ENCODE measurements at regions not wholly inside any gene's neighbourhood (a gene's known extent, or its start where the extent isn't known, plus 50 kb on each side); places are given as distances from the start of the nearest gene placed in this dataset.
"Not testable (repeated sequence)": the region's sequence is repeated elsewhere in the genome, so short reads cannot be mapped to it uniquely, and the experiment has no call there.

GRCh38 chr11:7143908-7144307 lies 55.1 kb downstream of the RBMXL2 start:
- peak; percentile 4 to 6 for DNase-seq

DNA sequence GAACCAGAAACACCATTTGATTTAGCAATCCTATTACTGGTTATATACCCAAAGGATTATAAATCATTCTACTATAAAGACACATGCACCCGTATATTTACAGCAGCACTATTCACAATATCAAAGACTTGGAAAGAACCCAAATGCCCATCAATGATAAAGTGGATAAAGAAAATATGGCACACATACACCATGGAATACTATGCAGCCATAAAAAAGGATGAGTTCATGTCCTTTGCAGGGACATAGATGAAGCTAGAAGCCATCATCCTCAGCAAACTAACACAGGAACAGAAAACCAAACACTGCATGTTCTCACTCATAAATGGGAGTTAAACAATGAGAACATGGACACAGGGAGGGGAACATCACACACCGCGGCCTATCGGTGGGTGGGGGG lies 61.3 kb downstream of the RBMXL2 start:
- DNase-seq = not testable (repeated sequence)

- no peak for DNase-seq
These were observed 66.1 kb downstream of the RBMXL2 start for GRCh38 chr11:7154881-7155361.

DNA sequence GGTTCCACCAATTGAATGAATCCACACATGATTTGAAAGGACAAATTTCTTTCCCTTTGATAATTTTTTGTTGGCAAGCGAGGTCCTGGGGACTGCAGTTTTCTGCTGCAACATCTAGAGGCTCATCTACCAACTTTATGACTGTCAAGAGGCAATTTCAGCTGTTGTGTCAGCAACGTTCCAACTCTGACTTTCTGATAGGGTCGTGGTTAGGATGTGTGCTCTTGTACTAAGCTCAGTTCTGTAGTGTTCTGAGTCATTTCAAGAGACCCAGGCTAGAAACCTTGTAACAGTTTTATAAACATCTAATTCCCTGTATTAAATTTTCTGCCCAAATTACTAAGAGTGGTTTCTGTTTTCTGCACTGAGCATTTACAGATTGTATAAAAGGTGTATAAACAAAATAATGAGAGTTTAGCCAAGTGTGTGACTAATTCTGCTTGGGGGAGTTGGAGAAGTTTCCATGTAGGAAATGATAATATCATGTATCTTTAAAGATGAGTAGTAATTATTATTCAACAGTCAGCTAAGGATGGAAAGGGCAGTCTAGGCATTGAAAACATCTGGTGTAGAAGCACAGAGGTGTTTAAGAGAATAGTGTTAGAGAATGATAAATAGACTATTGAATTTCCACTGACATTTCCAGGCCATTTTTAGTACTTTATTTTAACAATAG lies 72.2 kb downstream of the RBMXL2 start:
- no peak for DNase-seq

GRCh38 chr11:7165911-7166310 lies 77.1 kb downstream of the RBMXL2 start:
- no peak for DNase-seq

DNA sequence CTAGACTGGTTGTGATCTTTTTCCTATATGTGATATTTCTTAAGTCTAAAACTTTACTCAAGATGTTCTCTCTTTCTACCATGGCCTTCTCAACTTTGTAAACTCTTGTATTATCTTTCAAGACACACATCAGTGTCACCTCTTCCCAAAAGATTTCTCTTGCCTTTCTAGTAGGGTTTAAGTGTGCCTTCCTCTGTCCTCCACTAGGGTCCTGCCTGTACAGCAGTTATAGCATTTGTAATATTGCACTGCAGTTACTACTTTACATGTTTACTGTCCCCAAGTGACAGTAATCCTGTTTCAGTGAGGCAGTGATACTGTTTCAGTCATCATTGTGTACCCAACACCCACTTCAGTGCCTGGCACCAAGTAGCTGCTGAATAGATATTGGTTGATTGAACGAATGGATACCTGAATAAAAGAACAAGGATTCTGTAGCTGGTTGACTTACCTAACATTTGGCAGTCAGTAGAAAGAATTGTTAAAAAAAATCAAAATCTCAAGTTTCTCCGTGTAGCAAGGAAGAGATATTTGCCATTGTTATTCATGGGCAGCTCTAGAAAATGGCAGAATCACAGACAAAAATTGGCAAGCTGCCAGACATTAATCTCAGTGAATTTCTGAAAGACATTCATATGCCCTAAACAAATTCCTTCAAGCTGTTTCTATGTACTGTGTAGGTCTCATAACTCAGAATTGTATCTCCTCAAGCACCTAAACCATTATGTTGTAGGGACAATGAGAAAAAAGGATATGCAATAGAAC lies 79.4 kb downstream of the RBMXL2 start:
- DNase-seq = no peak

- no peak for DNase-seq
These were observed 79.9 kb downstream of the RBMXL2 start for GRCh38 chr11:7168741-7168990.

DNA sequence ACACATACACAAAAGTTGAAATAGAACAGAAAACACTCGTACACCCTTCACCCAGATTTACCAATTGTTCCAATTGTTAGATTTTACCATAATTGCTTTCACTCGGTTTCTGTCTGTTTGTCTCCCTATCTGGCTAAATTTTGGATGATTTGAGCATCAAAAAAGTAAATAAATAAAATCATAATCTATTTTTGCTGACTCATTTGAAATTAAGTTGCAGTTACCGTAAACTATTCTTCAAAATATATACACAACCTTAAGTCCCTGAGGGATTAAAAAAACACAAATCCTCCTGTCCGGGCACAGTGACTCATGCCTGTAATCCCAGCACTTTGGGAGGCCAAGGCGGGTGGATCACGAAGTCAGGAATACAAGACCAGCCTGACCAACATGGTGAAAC lies 81.3 kb upstream of the SYT9 start:
- no peak for DNase-seq

DNA sequence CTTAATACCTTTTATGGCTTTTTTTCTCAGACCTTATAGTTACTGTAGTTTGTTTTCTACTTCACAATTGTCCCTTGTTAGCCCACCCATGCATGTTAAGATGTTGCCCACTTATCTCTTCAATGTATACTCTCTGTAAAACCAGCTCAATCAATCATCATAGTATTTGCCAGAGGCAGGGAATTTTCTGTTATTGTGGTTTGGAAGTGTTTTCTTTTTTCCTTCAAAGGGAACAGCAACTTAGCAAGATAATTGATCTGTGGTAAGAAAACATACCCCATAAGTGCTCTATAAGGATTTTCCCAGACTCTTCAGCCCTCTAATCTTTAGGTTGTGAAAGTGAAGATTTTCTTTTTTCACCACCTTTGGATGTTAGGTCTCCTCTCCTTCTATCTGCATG lies 76.7 kb upstream of the SYT9 start:
- no peak for DNase-seq

DNA sequence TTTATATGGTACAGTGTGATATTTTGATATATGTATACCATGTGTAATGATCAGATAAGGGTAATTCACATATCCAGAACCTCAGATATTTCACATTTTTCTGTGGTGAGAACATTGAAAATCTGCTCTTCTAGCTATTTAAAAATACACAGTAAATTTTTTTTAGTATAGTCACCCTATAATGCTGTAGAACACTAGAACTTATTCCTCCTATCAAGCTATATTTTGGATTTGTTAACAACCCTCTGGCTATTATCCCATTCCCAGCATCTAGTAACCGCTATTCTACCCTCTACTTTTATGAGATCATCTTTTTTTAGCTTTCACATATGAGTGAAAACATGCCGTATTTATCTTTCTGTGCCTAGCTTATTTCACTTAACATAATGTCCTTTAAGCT lies 65.5 kb upstream of the SYT9 start:
- DNase-seq = no peak

GRCh38 chr11:7186676-7187075 lies 65.0 kb upstream of the SYT9 start:
- DNase-seq = no peak

DNA sequence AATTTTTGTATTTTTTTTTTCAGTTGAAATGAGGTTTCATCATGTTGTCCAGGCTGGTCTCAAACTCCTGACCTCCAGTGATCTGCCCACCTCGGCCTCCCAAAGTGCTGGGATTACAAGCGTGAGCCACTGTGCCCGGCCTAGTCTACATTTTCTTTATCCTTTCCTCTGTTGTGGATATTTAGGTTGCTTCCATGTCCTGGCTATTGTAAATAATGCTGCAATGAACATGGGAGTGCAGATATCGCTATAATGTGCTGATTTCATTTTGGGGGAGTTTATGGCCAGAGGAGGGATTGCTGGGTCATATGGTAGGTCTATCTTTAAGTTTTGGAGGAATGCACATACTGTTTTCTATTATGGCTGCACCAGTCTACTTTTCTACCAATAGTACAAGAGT lies 58.9 kb upstream of the SYT9 start:
- not testable (repeated sequence) for DNase-seq

DNA sequence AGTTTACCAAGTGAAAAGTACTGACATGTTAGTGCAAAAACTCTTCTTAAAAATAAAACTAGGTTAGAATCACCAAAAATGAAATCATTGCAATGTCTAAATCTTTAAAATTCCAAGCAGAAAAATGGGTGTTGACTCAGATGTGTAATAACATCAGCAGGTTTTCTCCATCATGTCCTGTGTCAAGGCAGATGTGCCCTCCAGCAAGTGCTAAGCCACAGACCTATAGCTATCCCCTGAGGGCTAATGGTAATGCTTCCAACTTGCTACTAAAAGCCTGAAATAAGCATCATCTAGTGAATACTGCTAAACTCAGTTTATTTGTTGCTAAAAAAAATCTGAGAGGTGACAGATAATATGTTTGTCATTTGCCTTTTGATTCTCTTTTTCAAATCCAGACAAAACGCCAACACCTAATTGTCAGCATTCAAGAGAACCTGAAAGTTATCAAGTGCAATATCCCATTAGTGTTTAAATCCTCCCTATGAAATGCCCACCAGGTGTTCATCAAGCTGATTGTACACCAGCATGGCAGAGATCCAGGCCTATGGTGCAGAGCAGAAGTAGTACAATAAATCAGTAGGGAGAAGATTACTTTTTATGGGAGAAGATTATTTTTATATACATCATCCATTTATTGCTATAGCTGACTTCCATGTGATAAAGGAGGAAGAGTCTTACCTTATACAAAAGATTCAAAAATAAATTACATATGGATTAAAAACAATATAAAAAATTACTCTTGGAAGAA lies 55.1 kb upstream of the SYT9 start:
- no peak for DNase-seq

DNA sequence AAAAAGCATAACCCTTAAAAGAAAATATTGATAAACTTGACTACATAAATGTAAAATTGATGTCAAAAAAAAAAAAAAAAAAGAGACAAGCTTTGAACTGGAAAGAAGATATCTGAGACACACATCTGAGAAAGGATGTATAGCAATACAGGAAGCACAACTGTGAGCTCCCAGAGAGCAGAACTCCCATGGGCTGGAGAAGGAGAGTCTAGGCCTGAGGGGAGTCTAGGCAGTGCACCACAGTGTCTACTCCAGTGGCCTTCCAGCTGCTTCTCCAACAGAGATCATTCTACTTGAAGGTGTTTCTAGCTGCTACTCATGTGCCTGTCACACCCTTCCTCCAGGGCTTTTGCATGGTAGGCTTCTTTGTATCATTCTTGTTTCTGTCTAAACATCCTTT lies 54.2 kb upstream of the SYT9 start:
- no peak for DNase-seq

All from AML-193 (cell line).